ENCODE measurements at regions not wholly inside any gene's neighbourhood (a gene's known extent, or its start where the extent isn't known, plus 50 kb on each side); places are given as distances from the start of the nearest gene placed in this dataset.
A peak's percentile ranks its signal among the peaks of the same experiment; 100 is the strongest.
"Not testable (repeated sequence)": the region's sequence is repeated elsewhere in the genome, so short reads cannot be mapped to it uniquely, and the experiment has no call there.

GRCh38 chr4:1547856-1548826 is 136.0 kb downstream of the FAM53A start:
- Histone ChIP-seq H3K4me1 (ENCODE audit: insufficient read depth, insufficient read length) (peaks cover 13% of the 10 kb centered on the region), H3K9ac (ENCODE audit: insufficient read length, low read depth) (no peak overlapping the region), H3K36me3 (ENCODE audit: insufficient read depth, insufficient read length, low read length) (no peaks in the 10 kb centered on the region), H3K4me3 (ENCODE audit: insufficient read length, low read depth) (no peak overlapping the region), H3K27me3 (ENCODE audit: insufficient read depth, insufficient read length) (peaks cover 29% of the 10 kb centered on the region), H3K9me3 (ENCODE audit: insufficient read depth, low read length) (no peaks in the 10 kb centered on the region)
- DNase-seq (ENCODE audit: low read depth, low spot score): no peak
- TF ChIP-seq ZNF274 (IDR thresholded peaks at IDR 0.05; ENCODE audit: low read depth, low read length): no peak
- no peak for TF ChIP-seq YY1 (IDR thresholded peaks at IDR 0.05; ENCODE audit: insufficient read depth, insufficient read length)
- no peak for TF ChIP-seq SUZ12 (IDR thresholded peaks at IDR 0.05; ENCODE audit: extremely low read depth, insufficient read depth, insufficient read length)

- Histone ChIP-seq H3K4me1 (ENCODE audit: insufficient read depth, insufficient read length) (peaks cover 17% of the 10 kb centered on the region), H3K36me3 (ENCODE audit: insufficient read depth, insufficient read length, low read length) (no peaks in the 10 kb centered on the region), H3K27me3 (ENCODE audit: insufficient read depth, insufficient read length) (peaks cover 29% of the 10 kb centered on the region), H3K9ac (ENCODE audit: insufficient read length, low read depth) (no peak overlapping the region), H3K4me3 (ENCODE audit: insufficient read length, low read depth) (no peak overlapping the region), H3K9me3 (ENCODE audit: insufficient read depth, low read length) (no peaks in the 10 kb centered on the region)
- DNase-seq (ENCODE audit: low read depth, low spot score): no peak
- TF ChIP-seq ZNF274 (IDR thresholded peaks at IDR 0.05; ENCODE audit: low read depth, low read length): no peak
- no peak for TF ChIP-seq YY1 (IDR thresholded peaks at IDR 0.05; ENCODE audit: insufficient read depth, insufficient read length)
- no peak for TF ChIP-seq SUZ12 (IDR thresholded peaks at IDR 0.05; ENCODE audit: extremely low read depth, insufficient read depth, insufficient read length)
Observed at GRCh38 chr4:1547131-1547855, 136.8 kb downstream of the FAM53A start.

- no peak overlapping the region for H3K4me3 ChIP-seq (ENCODE audit: insufficient read length, low read depth)
- peaks cover 28% of the 10 kb centered on the region for H3K27me3 ChIP-seq (ENCODE audit: insufficient read depth, insufficient read length)
- no peak overlapping the region for H3K9ac ChIP-seq (ENCODE audit: insufficient read length, low read depth)
- DNase-seq (ENCODE audit: low read depth, low spot score): no peak
- no peaks in the 10 kb centered on the region for H3K9me3 ChIP-seq (ENCODE audit: insufficient read depth, low read length)
- H3K36me3 ChIP-seq (ENCODE audit: insufficient read depth, insufficient read length, low read length): no peaks in the 10 kb centered on the region
- TF ChIP-seq SUZ12 (IDR thresholded peaks at IDR 0.05; ENCODE audit: extremely low read depth, insufficient read depth, insufficient read length) (no peak), YY1 (IDR thresholded peaks at IDR 0.05; ENCODE audit: insufficient read depth, insufficient read length) (no peak), ZNF274 (IDR thresholded peaks at IDR 0.05; ENCODE audit: low read depth, low read length) (no peak)
- H3K4me1 ChIP-seq (ENCODE audit: insufficient read depth, insufficient read length): peaks cover 28% of the 10 kb centered on the region
Observed at GRCh38 chr4:1544861-1545281, 138.6 kb upstream of the NKX1-1 start.

GRCh38 chr4:1544435-1544834 is 138.2 kb upstream of the NKX1-1 start:
- H3K27me3 ChIP-seq (ENCODE audit: insufficient read depth, insufficient read length): peaks cover 23% of the 10 kb centered on the region

GRCh38 chr4:1543976-1544375 is 137.7 kb upstream of the NKX1-1 start:
- Histone ChIP-seq H3K9me3 (ENCODE audit: insufficient read depth, low read length) (no peaks in the 10 kb centered on the region), H3K4me1 (ENCODE audit: insufficient read depth, insufficient read length) (peaks cover 29% of the 10 kb centered on the region), H3K4me3 (ENCODE audit: insufficient read length, low read depth) (no peak overlapping the region), H3K27me3 (ENCODE audit: insufficient read depth, insufficient read length) (peaks cover 19% of the 10 kb centered on the region), H3K9ac (ENCODE audit: insufficient read length, low read depth) (peak overlapping the region; percentile 38), H3K36me3 (ENCODE audit: insufficient read depth, insufficient read length, low read length) (no peaks in the 10 kb centered on the region)
- no peak for TF ChIP-seq SUZ12 (IDR thresholded peaks at IDR 0.05; ENCODE audit: extremely low read depth, insufficient read depth, insufficient read length)
- TF ChIP-seq YY1 (IDR thresholded peaks at IDR 0.05; ENCODE audit: insufficient read depth, insufficient read length): no peak
- no peak for TF ChIP-seq ZNF274 (IDR thresholded peaks at IDR 0.05; ENCODE audit: low read depth, low read length)
- DNase-seq (ENCODE audit: low read depth, low spot score): no peak

More at GRCh38 chr4:1544435-1544834, 138.2 kb upstream of the NKX1-1 start:
- H3K4me3 ChIP-seq (ENCODE audit: insufficient read length, low read depth); DNase-seq (ENCODE audit: low read depth, low spot score); H3K9ac ChIP-seq (ENCODE audit: insufficient read length, low read depth); H3K36me3 ChIP-seq (ENCODE audit: insufficient read depth, insufficient read length, low read length); H3K9me3 ChIP-seq (ENCODE audit: insufficient read depth, low read length): not testable (repeated sequence)
- H3K4me1 ChIP-seq (ENCODE audit: insufficient read depth, insufficient read length): peaks cover 27% of the 10 kb centered on the region

DNA sequence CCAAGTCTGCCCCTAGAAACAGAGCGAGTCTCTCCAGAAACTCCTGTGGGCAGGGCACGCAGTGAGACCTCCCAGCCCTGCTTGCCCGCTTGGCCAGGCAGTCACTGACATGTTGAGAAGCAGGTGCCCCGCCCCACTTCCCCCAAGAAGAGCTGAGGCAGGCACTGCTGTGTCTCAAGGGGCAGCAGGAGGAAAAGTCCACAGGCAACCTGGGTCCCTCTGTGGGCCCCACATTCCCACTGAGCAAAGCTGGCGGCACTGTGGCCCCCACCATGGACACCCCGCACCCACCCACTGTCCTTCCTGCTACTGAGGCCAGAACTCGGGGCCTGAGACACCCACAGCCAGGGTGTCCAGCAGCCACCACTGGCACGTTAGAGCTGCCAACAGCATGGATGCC is 137.3 kb upstream of the NKX1-1 start:
- no peaks in the 10 kb centered on the region for H3K9me3 ChIP-seq (ENCODE audit: insufficient read depth, low read length)
- no peak for TF ChIP-seq SUZ12 (IDR thresholded peaks at IDR 0.05; ENCODE audit: extremely low read depth, insufficient read depth, insufficient read length)
- no peak for TF ChIP-seq YY1 (IDR thresholded peaks at IDR 0.05; ENCODE audit: insufficient read depth, insufficient read length)
- no peak for TF ChIP-seq ZNF274 (IDR thresholded peaks at IDR 0.05; ENCODE audit: low read depth, low read length)
- peak overlapping the region; percentile 38 for H3K9ac ChIP-seq (ENCODE audit: insufficient read length, low read depth)
- H3K27me3 ChIP-seq (ENCODE audit: insufficient read depth, insufficient read length): peaks cover 17% of the 10 kb centered on the region
- no peak for DNase-seq (ENCODE audit: low read depth, low spot score)
- H3K4me3 ChIP-seq (ENCODE audit: insufficient read length, low read depth): no peak overlapping the region
- H3K4me1 ChIP-seq (ENCODE audit: insufficient read depth, insufficient read length): peaks cover 29% of the 10 kb centered on the region
- H3K36me3 ChIP-seq (ENCODE audit: insufficient read depth, insufficient read length, low read length): no peaks in the 10 kb centered on the region
